Activated T-cell treated with anti-CD3 and anti-CD28 coated beads, Interleukin-2, amount 50 U/mL, for 4 hours (primary cell): ENCODE measurements at regions not wholly inside any gene's neighbourhood (a gene's known extent, or its start where the extent isn't known, plus 50 kb on each side); places are given as distances from the start of the nearest gene placed in this dataset.

Experiments used
- ATAC-seq, 2 donors: fragments of 200-7000 bp; cut with Tn5 transposase; one replicate each; pipeline ENCODE4 v1.10.0; 2021
- DNase-seq: peaks from one replicate; pipeline ENCODE4 v3.0.0-alpha.2; 2020
- H3K27me3 Mint-ChIP-seq: one replicate; pipeline ENCODE4 v1.8.0; 2021; ENCODE audit warnings: low read depth, mixed read lengths
- H3K36me3 Mint-ChIP-seq: one replicate; pipeline ENCODE4 v1.8.0; 2022; ENCODE audit warnings: mixed read lengths; ENCODE audit not compliant: insufficient read depth
- H3K4me1 Mint-ChIP-seq: one replicate; pipeline ENCODE4 v1.8.0; 2021; ENCODE audit warnings: low read depth, mixed read lengths
- H3K4me3 Mint-ChIP-seq: one replicate; pipeline ENCODE4 v1.8.0; 2021; ENCODE audit warnings: mild to moderate bottlenecking, moderate library complexity, mixed read lengths
- H3K9me3 Mint-ChIP-seq: one replicate; pipeline ENCODE4 v1.8.0; 2021; ENCODE audit warnings: mixed read lengths

DNA sequence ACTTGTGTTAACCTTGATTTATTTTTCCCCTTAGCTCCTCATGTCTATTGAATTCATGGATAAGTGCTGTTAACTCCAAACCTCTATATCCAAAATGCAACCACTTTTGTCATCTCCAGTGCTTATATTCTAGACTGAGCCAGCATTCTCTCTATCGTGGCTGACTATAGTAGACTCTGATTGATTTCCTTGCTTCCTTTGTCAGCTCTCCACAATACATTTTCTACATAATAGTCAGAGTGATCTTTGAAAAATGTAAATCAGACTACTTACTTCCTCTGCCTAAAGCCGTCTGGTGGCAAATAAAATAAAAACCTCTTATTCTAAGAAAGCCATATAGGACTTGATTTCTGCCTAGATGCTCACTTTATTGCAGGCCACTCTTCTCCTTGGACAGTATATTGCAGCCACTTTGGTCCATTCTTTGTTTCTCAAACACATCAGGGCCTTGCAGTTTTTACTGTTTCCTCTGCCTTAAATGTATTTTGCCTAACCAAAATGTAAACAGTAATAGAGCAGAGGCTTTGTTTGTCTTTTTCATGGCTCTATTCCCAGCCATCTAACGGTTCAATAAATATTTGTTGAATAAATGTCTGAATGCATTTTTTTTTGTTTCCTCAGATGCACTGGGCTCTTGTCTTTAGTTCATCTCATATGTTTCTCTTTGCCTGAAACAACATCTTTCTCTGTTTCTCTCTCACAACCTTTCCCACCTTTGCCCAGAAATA lies 243.6 kb upstream of the CSNK1A1L start:
- H3K4me3 Mint-ChIP-seq, result no peak overlapping the region
- ATAC-seq, result no peak

DNA sequence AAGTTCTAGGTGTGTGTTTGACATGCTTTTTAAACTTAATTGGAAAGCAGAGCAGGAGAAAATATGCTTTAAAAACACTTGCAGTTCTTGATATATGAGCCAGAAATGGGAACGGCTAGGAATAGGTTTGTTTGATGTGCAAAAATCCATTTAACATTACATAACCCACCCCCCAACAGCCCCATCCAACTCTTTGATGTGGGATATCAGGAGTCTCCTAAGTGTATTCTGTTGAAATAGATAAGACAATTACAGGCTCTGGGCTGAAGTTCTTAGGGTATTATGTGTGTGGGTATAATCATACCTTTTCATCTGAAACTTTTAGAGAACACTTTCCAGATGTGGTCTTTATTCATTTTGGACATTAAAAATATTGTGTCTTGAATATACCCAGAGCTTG lies 240.4 kb upstream of the CSNK1A1L start:
- no peaks in the 10 kb centered on the region for H3K4me1 Mint-ChIP-seq
- H3K36me3 Mint-ChIP-seq, result no peaks in the 10 kb centered on the region
- no peak for DNase-seq
- H3K27me3 Mint-ChIP-seq, result no peaks in the 10 kb centered on the region
- peaks cover 5% of the 10 kb centered on the region for H3K9me3 Mint-ChIP-seq
- no peak overlapping the region for H3K4me3 Mint-ChIP-seq
- ATAC-seq, result no peak

More for the DNA sequence above, 243.6 kb upstream of the CSNK1A1L start:
- H3K27me3 Mint-ChIP-seq, result no peaks in the 10 kb centered on the region
- peaks cover 5% of the 10 kb centered on the region for H3K9me3 Mint-ChIP-seq
- DNase-seq, result no peak
- no peaks in the 10 kb centered on the region for H3K36me3 Mint-ChIP-seq
- H3K4me1 Mint-ChIP-seq, result no peaks in the 10 kb centered on the region

DNA sequence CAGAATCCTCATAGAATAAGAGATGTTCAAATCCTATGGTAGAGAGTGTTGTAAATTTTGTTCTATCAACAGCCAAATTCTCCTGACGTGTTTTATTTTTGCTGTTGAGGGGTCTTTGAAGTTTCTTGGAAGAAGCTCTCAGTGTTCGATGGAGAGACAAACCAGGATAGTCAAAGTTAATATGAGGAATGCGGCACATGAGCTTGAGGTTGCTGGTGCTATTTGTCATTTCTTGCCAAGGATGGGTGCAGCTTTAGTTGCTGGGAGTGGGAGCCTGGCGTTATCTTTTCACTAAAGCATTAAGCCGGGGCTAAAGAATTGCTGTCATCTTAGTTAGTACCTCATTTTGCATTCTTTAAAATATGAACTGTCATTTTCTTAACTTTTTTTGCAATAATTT lies 239.9 kb upstream of the CSNK1A1L start:
- DNase-seq, result no peak
- Mint-ChIP-seq H3K9me3 (peaks cover 5% of the 10 kb centered on the region), H3K36me3 (no peaks in the 10 kb centered on the region), H3K4me3 (no peak overlapping the region), H3K4me1 (no peaks in the 10 kb centered on the region), H3K27me3 (no peaks in the 10 kb centered on the region)
- no peak for ATAC-seq

DNA sequence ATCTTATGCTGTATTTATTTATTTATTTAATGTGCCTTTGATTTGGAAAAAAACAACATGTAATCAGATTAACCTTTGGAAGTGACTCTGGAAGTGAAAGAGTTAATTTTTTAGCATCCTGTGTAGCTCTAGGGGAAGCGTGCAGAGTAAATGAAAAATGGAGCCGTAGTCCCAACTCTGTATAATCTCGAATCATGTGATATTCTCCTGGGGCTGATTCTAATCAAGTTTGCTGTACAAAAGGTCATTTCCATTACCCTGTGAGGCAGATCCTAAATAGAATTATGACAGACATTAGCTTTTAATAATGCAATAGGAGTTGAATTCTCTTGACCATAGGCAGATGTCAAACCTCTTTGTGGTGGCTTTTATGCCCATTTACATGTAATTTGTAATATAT lies 238.6 kb upstream of the CSNK1A1L start:
- Mint-ChIP-seq H3K27me3 (no peaks in the 10 kb centered on the region), H3K4me1 (no peaks in the 10 kb centered on the region), H3K9me3 (peaks cover 5% of the 10 kb centered on the region), H3K4me3 (no peak overlapping the region), H3K36me3 (no peaks in the 10 kb centered on the region)
- ATAC-seq, result no peak
- DNase-seq, result no peak

DNA sequence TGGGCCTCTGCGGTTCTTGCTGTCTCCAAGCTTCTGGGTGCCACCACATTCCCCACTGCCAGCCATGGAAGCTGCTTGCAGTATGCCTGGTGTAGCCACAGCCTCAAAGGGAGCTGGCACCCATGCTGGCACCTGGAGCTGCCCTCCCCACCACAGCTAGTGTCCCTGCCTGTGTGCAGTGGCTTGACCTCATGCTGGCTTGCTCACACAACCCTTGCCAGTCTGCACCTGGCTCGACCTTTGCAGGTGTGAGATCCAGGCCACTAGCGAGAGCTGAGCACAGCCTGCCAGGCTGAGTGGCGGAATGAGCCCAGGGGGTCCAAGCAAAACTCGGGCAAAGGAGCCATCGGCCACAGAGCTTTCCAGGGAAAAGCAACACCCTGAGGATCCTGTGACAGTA lies 236.7 kb upstream of the CSNK1A1L start:
- H3K4me1 Mint-ChIP-seq, result no peaks in the 10 kb centered on the region
- H3K9me3 Mint-ChIP-seq, result no peaks in the 10 kb centered on the region
- no peaks in the 10 kb centered on the region for H3K27me3 Mint-ChIP-seq
- no peak overlapping the region for H3K4me3 Mint-ChIP-seq
- H3K36me3 Mint-ChIP-seq, result no peaks in the 10 kb centered on the region
- no peak for DNase-seq
- no peak for ATAC-seq

DNA sequence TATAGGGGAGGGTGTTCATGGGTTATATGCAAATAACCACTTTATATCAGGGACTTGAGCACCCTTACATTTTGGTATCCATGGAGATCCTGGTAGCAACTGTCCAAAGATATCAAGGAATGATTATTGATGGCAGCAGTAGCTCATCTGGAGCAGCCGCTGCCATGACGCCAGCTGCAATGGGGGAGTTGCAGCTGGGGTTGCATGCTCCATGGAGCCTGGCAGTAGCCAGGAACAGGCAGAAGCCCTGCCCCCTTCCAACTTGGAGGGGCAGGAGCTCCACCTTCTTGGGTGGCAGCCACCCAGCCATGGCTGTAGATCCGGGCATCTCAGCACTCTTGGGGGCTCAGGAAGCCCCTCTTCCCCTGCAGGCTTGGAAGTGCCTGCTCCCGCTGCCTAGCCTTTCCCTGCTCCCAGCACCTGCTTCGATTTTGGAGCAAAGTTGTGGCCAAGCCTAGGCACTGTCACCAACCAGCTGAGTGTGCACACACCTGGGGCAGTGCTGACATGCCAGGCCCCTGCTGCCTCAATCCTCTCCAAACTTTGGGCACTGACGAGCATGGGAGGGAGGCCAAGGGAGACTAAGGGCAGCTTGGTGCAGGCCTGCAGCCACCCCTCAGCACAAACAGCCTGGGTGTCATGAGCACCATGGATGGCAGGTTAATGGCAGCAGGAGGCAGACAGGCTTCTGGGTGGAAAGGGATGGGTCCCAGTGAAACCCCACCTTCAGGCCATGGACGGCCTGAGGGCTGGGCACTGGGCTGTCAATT lies 235.6 kb upstream of the CSNK1A1L start:
- peak in 1 of 2 donors; percentile 34 for ATAC-seq
- no peak for DNase-seq
- no peaks in the 10 kb centered on the region for H3K4me1 Mint-ChIP-seq
- H3K36me3 Mint-ChIP-seq, result no peaks in the 10 kb centered on the region
- no peak overlapping the region for H3K4me3 Mint-ChIP-seq
- no peaks in the 10 kb centered on the region for H3K9me3 Mint-ChIP-seq
- H3K27me3 Mint-ChIP-seq, result no peaks in the 10 kb centered on the region

DNA sequence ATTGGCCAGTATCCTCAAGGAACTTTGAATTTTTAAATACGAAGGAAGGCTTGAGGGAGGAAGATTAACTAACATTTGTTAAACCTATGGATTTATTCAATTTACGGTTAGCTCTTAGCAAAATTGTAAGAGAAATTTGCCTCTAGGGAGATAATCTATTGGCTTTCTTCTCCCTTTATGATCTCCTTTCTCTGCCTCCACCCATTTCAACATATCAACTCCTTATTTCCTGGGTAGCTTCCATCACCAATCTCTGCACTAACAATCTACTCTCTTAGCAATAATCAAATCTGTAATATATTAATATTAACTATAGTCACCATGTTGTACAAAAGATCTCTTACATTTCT lies 233.9 kb upstream of the CSNK1A1L start:
- Mint-ChIP-seq H3K4me1 (no peaks in the 10 kb centered on the region), H3K36me3 (no peaks in the 10 kb centered on the region), H3K9me3 (no peaks in the 10 kb centered on the region), H3K4me3 (no peak overlapping the region), H3K27me3 (no peaks in the 10 kb centered on the region)
- no peak for ATAC-seq
- no peak for DNase-seq

DNA sequence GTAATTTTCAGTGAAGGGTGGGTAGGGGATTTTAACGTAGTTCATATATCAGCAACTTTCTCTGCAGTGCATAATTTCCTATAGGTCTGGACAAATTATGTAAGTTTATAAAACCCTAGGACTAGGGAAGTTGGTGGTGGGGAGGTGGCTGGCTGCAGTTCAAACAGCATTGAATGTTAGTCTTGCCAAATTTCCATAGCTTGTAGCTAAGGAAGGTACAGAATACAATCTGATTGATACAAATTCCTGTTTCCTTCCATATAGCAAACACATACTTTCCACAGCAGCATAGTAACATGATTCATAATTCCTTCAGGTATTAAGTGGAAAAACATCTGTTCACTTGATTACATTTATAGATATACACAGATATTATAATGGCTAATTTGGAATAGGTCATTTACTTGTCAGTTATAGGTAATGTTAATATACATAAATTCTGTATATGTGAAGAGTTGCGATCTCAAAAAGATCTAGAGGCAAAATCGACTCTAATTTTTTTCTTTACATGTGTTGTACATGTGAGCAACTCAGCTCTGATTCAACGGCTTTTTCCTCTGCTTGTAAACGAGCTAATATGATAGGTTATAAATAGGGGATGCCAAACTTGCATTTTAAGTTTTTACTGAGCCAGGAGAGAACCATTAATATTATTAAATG lies 233.4 kb upstream of the CSNK1A1L start:
- H3K4me3 Mint-ChIP-seq, result no peak overlapping the region
- DNase-seq (no peak), ATAC-seq (no peak)
- H3K27me3 Mint-ChIP-seq, result no peaks in the 10 kb centered on the region
- no peaks in the 10 kb centered on the region for H3K36me3 Mint-ChIP-seq
- H3K9me3 Mint-ChIP-seq, result no peaks in the 10 kb centered on the region
- no peaks in the 10 kb centered on the region for H3K4me1 Mint-ChIP-seq

DNA sequence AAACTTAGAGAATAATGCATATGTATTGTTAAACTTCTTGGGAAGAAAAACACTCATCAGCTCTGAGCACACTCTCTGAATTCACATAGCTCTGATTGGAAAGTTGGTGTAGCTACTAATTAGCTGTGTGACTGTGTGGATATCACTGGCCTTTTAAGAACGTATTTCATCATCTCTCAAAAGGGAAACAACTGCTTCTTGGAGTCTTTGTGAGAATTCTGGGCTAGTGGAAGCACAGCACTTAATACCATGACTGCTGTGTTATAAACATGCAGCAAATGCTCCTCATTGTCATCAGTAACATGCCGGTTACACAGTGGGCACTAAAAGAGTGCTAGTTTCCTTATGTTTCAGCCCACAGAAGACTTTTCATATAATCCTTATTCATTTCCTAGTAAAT lies 220.9 kb upstream of the CSNK1A1L start:
- DNase-seq (no peak), ATAC-seq (no peak)
- Mint-ChIP-seq H3K4me1 (no peaks in the 10 kb centered on the region), H3K9me3 (peaks cover 14% of the 10 kb centered on the region), H3K4me3 (no peak overlapping the region), H3K36me3 (no peaks in the 10 kb centered on the region), H3K27me3 (no peaks in the 10 kb centered on the region)

DNA sequence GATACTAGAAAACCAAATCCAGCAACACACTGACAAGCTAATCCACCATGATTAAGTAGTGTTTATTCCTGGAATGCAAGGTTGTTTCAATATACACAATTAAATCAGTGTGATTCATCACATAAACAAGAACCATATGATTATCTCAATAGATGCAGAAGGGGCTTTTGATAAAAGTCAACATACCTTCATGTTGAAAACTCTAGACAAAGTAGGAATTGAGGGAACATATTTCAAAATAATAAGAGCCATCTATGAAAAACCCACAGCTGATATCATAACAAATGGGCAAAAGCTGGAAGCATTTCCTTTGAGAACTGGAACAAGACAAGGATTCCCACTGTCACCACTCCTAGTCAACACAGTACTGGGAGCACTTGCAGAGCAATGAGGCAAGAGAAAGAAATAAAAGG lies 213.6 kb upstream of the CSNK1A1L start:
- Mint-ChIP-seq H3K4me3 (no peak overlapping the region), H3K9me3 (peaks cover 10% of the 10 kb centered on the region), H3K27me3 (no peaks in the 10 kb centered on the region), H3K4me1 (no peaks in the 10 kb centered on the region), H3K36me3 (no peaks in the 10 kb centered on the region)
- ATAC-seq (no peak), DNase-seq (no peak)

DNA sequence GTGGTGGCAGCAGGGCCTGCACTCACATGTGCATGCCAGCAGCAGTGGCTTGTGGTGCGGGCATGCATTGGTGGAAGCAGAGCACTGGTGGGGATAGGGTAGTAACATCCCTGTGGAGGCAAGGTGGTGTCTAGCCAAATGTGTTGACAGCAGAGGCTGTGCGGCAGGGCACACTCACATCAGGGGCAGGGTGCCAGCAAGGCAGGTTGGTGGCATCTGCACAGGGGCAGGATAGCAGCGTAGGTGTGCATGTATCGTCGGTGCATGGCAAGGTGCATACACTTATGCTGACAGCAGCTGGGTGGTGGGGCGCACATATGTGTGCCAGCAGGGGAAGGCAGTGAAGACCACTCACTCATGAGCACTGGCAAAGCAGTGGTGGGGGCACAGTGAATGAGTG lies 211.5 kb upstream of the CSNK1A1L start:
- no peaks in the 10 kb centered on the region for H3K36me3 Mint-ChIP-seq
- no peaks in the 10 kb centered on the region for H3K4me1 Mint-ChIP-seq
- ATAC-seq, result no peak

DNA sequence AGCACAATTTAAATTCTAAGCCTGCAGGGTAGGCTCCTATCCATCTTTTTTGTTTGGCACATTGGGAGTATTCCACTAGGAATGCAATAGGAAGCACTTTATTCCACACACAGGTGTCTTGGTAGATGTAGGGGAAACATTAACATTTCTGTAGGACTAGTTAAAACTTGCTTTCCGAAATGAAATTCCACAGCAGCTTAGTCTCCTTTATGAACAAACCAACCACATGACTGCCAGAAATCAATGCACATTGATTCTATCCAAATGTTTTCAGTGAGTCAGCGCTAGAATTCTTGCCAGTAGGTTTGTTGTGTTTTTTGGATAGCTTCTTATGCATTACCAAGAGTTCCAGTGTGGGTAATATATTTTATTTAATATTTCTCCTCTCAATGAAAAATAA lies 207.9 kb upstream of the CSNK1A1L start:
- Mint-ChIP-seq H3K4me3 (no peak overlapping the region), H3K27me3 (no peaks in the 10 kb centered on the region), H3K36me3 (no peaks in the 10 kb centered on the region), H3K9me3 (no peaks in the 10 kb centered on the region), H3K4me1 (no peaks in the 10 kb centered on the region)
- DNase-seq (no peak), ATAC-seq (no peak)

More for the DNA sequence above, 211.5 kb upstream of the CSNK1A1L start:
- Mint-ChIP-seq H3K27me3 (no peaks in the 10 kb centered on the region), H3K9me3 (peaks cover 9% of the 10 kb centered on the region), H3K4me3 (no peak overlapping the region)
- no peak for DNase-seq

DNA sequence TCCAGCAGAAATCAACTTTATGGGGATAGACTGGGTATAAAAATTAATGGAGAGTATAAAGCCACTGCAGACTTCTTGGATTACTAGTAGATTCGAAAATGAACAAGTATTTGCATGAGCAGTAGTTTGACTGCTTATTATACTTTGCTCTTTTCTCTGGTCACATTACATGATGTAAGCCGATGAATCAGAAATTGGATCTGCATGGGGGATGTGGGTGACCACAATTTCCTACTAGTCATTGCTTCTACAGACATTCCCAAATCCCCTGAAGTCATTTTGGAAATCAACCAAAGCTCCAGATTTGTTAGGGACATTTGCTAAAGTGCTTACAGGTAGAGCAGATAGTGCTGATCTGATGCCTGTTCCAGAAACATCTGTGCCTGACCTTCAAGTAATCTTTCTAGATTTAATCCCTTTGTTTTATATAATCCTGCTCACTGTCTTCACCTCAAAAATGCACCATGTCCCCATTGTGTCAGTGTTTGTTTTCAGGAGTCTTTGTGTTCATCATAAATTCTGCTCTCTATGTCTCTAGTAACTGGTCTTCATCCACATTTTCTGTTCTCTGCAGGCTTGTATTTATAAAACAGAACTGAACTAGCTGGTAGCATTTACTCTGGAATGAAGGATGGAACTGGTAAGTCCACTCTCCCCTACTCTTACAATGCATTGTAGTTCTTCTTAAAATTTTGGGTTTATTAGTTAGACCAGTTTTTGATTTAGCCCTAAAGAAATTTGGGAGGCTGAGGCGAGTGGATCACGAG lies 201.5 kb upstream of the CSNK1A1L start:
- no peaks in the 10 kb centered on the region for H3K9me3 Mint-ChIP-seq
- ATAC-seq, result no peak
- H3K4me1 Mint-ChIP-seq, result no peaks in the 10 kb centered on the region
- no peaks in the 10 kb centered on the region for H3K27me3 Mint-ChIP-seq
- DNase-seq, result no peak
- H3K4me3 Mint-ChIP-seq, result no peak overlapping the region
- no peaks in the 10 kb centered on the region for H3K36me3 Mint-ChIP-seq

DNA sequence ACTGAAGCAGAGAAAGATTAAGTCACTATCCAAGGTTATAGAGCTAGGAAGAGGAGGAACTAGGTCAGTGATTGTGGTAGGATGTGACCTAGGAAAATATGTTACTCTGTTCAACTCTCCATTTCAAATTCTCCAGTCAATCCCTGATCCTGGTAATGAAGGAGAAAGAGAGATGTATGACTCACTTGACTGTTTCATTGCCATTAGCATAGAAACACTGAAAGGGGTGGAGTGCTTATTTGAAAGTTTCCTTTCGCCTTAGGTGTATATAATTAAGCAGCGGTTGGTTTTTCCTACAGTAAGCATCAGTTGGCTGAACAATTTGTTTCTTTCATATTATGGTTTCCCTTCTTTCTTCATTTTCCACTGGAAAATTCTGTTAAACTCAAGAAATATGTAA lies 198.1 kb upstream of the CSNK1A1L start:
- no peak overlapping the region for H3K4me3 Mint-ChIP-seq
- no peaks in the 10 kb centered on the region for H3K36me3 Mint-ChIP-seq
- no peaks in the 10 kb centered on the region for H3K9me3 Mint-ChIP-seq
- ATAC-seq (no peak), DNase-seq (no peak)
- no peaks in the 10 kb centered on the region for H3K4me1 Mint-ChIP-seq
- no peaks in the 10 kb centered on the region for H3K27me3 Mint-ChIP-seq
